ENCODE measurements at regions not wholly inside any gene's neighbourhood (a gene's known extent, or its start where the extent isn't known, plus 50 kb on each side); places are given as distances from the start of the nearest gene placed in this dataset.

GRCh38 chr7:140237390-140237789 lies 60.6 kb upstream of the KDM7A start:
- intact Hi-C loops (cut with DNase I): no loop called here
- Histone ChIP-seq H3K36me3 (no peaks in the 10 kb centered on the region), H3K9me3 (no peaks in the 10 kb centered on the region), H3K4me3 (no peak overlapping the region), H3K4me1 (peaks cover 0 to 5% (median 0%) of the 10 kb centered on the region in 4 donors), H3K27ac (replicated peaks in 1 of 4) (no peak overlapping the region), H3K27me3 (no peaks in the 10 kb centered on the region)
- 87% methylated on average over 4 of the region's 4 CpGs for WGBS
- TF ChIP-seq EP300 (IDR thresholded peaks at IDR 0.05) (no peak), POLR2AphosphoS5 (IDR thresholded peaks at IDR 0.05) (no peak), CTCF (IDR thresholded peaks at IDR 0.05) (no peak), POLR2A (IDR thresholded peaks at IDR 0.05; ENCODE audit: low read depth) (no peak)
- no peak for DNase-seq (ENCODE audit: extremely low spot score)

GRCh38 chr7:140236626-140237025 lies 59.8 kb upstream of the KDM7A start:
- no peak for DNase-seq (ENCODE audit: extremely low spot score)
- no peaks in the 10 kb centered on the region for H3K36me3 ChIP-seq
- TF ChIP-seq POLR2A (IDR thresholded peaks at IDR 0.05; ENCODE audit: low read depth): no peak
- no peak for TF ChIP-seq EP300 (IDR thresholded peaks at IDR 0.05)
- no peak for TF ChIP-seq POLR2AphosphoS5 (IDR thresholded peaks at IDR 0.05)
- no peak for TF ChIP-seq CTCF (IDR thresholded peaks at IDR 0.05)
- H3K4me3 ChIP-seq: no peak overlapping the region
- WGBS: 92% methylated on average over 6 of the region's 6 CpGs
- intact Hi-C loops (cut with DNase I): no loop called here
- H3K27me3 ChIP-seq: no peaks in the 10 kb centered on the region
- H3K9me3 ChIP-seq: no peaks in the 10 kb centered on the region
- H3K4me1 ChIP-seq: peaks cover 0 to 6% (median 5%) of the 10 kb centered on the region in 4 donors
- no peak overlapping the region for H3K27ac ChIP-seq (replicated peaks in 1 of 4)

GRCh38 chr7:140235114-140235513 lies 58.3 kb upstream of the KDM7A start:
- Histone ChIP-seq H3K4me1 (peaks cover 3 to 20% (median 19%) of the 10 kb centered on the region in 4 donors), H3K27me3 (peaks cover 0 to 4% (median 0%) of the 10 kb centered on the region in 4 donors), H3K9me3 (no peaks in the 10 kb centered on the region), H3K36me3 (no peaks in the 10 kb centered on the region), H3K4me3 (no peak overlapping the region), H3K27ac (replicated peaks in 1 of 4) (no peak overlapping the region)
- WGBS: 89% methylated on average over 5 of the region's 5 CpGs
- TF ChIP-seq EP300 (IDR thresholded peaks at IDR 0.05) (no peak), POLR2A (IDR thresholded peaks at IDR 0.05; ENCODE audit: low read depth) (no peak), POLR2AphosphoS5 (IDR thresholded peaks at IDR 0.05) (no peak), CTCF (IDR thresholded peaks at IDR 0.05) (no peak)
- intact Hi-C loops (cut with DNase I): no loop called here
- DNase-seq (ENCODE audit: extremely low spot score): no peak

- no peaks in the 10 kb centered on the region for H3K36me3 ChIP-seq
- whole genome bisulfite sequencing: 76% methylated on average over 5 of the region's 6 CpGs
- no peak overlapping the region for H3K27ac ChIP-seq (replicated peaks in 1 of 4)
- H3K4me3 ChIP-seq: no peak overlapping the region
- peaks cover 8 to 26% (median 26%) of the 10 kb centered on the region in 4 donors for H3K4me1 ChIP-seq
- no peak for DNase-seq (ENCODE audit: extremely low spot score)
- TF ChIP-seq CTCF (IDR thresholded peaks at IDR 0.05): no peak
- TF ChIP-seq POLR2A (IDR thresholded peaks at IDR 0.05; ENCODE audit: low read depth): no peak
- TF ChIP-seq POLR2AphosphoS5 (IDR thresholded peaks at IDR 0.05): no peak
- TF ChIP-seq EP300 (IDR thresholded peaks at IDR 0.05): no peak
- peaks cover 0 to 16% (median 2%) of the 10 kb centered on the region in 4 donors for H3K27me3 ChIP-seq
- intact Hi-C loops (cut with DNase I): loop anchor here (5.0 kb wide), 2 partner anchors 56 to 94 kb away; partner anchors contain the start of gene KDM7A
- H3K9me3 ChIP-seq: no peaks in the 10 kb centered on the region
These were observed 56.5 kb upstream of the KDM7A start for GRCh38 chr7:140232957-140233917.
